Ascending aorta (tissue), 2 donors: ENCODE measurements at regions not wholly inside any gene's neighbourhood (a gene's known extent, or its start where the extent isn't known, plus 50 kb on each side); places are given as distances from the start of the nearest gene placed in this dataset.

Experiments used
- DNase-seq, 2 donors: peaks; one replicate each; pipeline ENCODE4 v3.0.0-alpha.2; 2019; ENCODE audit warnings: low spot score in 2 of 2
- H3K27ac ChIP-seq, 2 donors: fragments of 200-600 bp; sonication (generic); one replicate each; pipeline ENCODE4 v1.5.1; 2016 to 2017; ENCODE audit warnings: mild to moderate bottlenecking in 1 of 2
- H3K27me3 ChIP-seq: fragments of 200-600 bp; sonication (generic); one replicate; pipeline ENCODE4 v1.5.1; 2017
- H3K36me3 ChIP-seq, 2 donors: fragments of 200-600 bp; sonication (generic); one replicate each; pipeline ENCODE4 v1.5.1; 2016
- H3K4me1 ChIP-seq, 2 donors: fragments of 200-600 bp; sonication (generic); one replicate each; pipeline ENCODE4 v1.5.1; 2016 to 2017; ENCODE audit warnings: mild to moderate bottlenecking in 1 of 2
- H3K4me3 ChIP-seq, 2 donors: fragments of 200-600 bp; sonication (generic); one replicate each; pipeline ENCODE4 v1.5.1; 2016 to 2017; ENCODE audit warnings: mild to moderate bottlenecking in 1 of 2
- H3K9me3 ChIP-seq, 2 donors: fragments of 200-600 bp; sonication (generic); one replicate each; pipeline ENCODE4 v1.5.1; 2016
- intact Hi-C: fragments of 100-400 bp; cut with DNase I; formaldehyde crosslinking; loops from one replicate; pipeline ENCODE4 v1.15.1; 2023
- TF ChIP-seq, protein P1 (sequence below), 3 experiments: fragments of 200-600 bp in 2 of 3; fragments of 450-650 bp in 1 of 3; sonication (generic) in 2 of 3; IDR thresholded peaks; one replicate each; pipeline ENCODE4 v1.5.1; 2016 to 2019; ENCODE audit warnings: antibody characterized with exemption in 3 of 3, mild to moderate bottlenecking in 1 of 3, moderate library complexity in 1 of 3

DNA sequence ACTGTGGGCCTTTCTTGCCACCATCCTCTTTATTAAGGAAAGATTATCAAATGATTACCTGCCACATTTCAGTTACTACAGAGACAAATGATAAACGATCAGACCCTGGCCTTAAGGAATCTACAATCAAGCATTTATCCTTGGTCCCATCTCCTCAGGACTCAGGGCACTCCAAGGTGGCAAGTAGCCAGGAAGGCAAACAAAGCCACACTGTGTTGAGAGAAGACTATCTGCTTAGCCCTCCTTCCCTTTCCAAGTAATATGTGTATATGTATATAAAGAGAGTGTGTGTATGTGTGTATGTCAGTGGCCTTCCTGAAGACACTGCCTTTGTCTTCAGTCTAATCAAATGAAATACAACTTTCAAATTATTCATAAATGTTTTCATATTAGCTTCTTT is 490.1 kb upstream of the ATP11B start:
- Histone ChIP-seq H3K4me1 (no peaks in the 10 kb centered on the region), H3K36me3 (no peaks in the 10 kb centered on the region), H3K27me3 (no peaks in the 10 kb centered on the region), H3K4me3 (no peak overlapping the region), H3K27ac (no peak overlapping the region), H3K9me3 (no peaks in the 10 kb centered on the region)
- no peak for DNase-seq
- intact Hi-C loops: no loop called here
- TF ChIP-seq, protein P1, sequence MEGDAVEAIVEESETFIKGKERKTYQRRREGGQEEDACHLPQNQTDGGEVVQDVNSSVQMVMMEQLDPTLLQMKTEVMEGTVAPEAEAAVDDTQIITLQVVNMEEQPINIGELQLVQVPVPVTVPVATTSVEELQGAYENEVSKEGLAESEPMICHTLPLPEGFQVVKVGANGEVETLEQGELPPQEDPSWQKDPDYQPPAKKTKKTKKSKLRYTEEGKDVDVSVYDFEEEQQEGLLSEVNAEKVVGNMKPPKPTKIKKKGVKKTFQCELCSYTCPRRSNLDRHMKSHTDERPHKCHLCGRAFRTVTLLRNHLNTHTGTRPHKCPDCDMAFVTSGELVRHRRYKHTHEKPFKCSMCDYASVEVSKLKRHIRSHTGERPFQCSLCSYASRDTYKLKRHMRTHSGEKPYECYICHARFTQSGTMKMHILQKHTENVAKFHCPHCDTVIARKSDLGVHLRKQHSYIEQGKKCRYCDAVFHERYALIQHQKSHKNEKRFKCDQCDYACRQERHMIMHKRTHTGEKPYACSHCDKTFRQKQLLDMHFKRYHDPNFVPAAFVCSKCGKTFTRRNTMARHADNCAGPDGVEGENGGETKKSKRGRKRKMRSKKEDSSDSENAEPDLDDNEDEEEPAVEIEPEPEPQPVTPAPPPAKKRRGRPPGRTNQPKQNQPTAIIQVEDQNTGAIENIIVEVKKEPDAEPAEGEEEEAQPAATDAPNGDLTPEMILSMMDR (IDR thresholded peaks at IDR 0.05): no peak

DNA sequence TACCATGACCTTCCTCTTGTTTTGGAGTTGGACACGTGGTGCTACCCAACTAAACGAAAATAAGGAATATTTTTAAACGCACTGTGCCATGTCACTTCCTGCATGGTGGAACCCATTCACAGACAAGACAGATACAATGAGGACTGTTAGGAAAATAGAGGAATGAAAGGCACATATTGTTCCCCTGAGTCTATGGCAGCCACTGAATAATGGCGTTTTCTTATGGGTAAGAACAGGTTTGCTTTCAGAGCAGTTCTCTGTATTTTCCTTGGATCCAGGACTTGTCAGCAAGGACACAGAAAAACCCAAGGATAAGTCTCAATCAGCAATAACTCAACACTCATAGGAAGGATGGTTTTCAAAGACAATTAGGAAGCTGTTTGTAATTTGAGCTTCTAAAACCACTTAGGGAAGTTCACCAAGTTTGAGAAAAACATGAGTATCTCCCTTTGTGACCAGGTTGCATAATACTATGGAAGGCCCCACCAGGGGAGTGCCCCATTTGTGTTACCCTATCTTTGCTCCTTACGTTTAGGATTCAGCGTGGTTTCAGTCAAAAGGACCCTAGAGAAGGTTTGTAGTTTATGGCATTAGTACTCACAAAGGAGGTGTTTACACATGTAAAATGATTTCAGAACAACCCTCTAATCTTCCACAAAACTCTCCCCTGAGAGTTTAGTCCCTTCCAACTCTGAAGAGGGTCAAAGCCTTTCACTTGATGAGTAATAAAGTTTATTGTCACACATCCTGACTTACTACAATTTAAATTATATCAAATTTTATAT is 487.2 kb upstream of the ATP11B start:
- TF ChIP-seq, protein P1 (IDR thresholded peaks at IDR 0.05): no peak
- Histone ChIP-seq H3K9me3 (no peaks in the 10 kb centered on the region), H3K36me3 (no peaks in the 10 kb centered on the region), H3K4me3 (no peak overlapping the region), H3K4me1 (no peaks in the 10 kb centered on the region), H3K27me3 (no peaks in the 10 kb centered on the region), H3K27ac (no peak overlapping the region)
- no peak for DNase-seq
- intact Hi-C loops: no loop called here

DNA sequence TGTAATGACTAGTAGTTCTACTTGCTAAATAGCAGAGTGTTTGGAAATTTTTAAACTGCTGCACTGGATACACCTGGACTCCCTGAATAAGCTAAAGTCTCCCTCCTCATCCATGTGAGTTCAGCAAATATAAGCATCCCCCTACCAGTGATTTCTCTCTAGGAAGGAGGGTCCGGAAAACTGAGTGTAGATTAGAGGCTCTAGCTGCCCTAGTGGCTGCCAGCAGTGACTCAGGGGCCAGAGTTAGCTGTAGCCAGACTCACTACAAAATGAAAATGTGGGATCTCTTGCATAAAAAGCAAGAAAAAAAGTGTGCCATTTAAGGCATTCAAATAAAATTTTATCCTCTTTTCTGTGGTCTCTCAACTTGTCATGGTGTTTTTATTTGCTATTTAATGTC is 485.0 kb upstream of the ATP11B start:
- no peak overlapping the region for H3K27ac ChIP-seq
- H3K9me3 ChIP-seq: no peaks in the 10 kb centered on the region
- H3K4me3 ChIP-seq: no peak overlapping the region
- no peaks in the 10 kb centered on the region for H3K27me3 ChIP-seq
- H3K4me1 ChIP-seq: no peaks in the 10 kb centered on the region
- no peak for DNase-seq
- intact Hi-C loops: no loop called here
- TF ChIP-seq, protein P1 (IDR thresholded peaks at IDR 0.05): no peak
- no peaks in the 10 kb centered on the region for H3K36me3 ChIP-seq

DNA sequence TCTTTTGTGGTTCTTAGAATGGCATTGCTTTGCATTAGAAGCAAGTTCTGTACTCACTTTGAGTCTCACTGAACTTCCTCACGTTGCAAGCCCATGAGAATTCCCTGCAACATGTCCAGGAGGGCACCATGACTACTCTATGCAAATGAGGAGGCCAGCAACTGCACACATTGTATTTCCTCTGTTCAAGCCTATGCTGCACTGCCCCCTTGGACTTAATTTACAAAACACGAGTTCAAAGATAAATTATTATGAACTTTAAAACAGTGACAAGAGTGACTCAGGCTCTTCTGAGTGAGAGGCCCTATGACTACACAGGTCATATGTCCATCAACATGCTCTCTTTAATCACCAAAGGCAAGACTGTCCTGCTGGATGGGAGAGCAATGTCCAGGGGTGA is 484.2 kb upstream of the ATP11B start:
- Histone ChIP-seq H3K4me1 (no peaks in the 10 kb centered on the region), H3K27me3 (no peaks in the 10 kb centered on the region)
- TF ChIP-seq, protein P1 (IDR thresholded peaks at IDR 0.05): no peak

DNA sequence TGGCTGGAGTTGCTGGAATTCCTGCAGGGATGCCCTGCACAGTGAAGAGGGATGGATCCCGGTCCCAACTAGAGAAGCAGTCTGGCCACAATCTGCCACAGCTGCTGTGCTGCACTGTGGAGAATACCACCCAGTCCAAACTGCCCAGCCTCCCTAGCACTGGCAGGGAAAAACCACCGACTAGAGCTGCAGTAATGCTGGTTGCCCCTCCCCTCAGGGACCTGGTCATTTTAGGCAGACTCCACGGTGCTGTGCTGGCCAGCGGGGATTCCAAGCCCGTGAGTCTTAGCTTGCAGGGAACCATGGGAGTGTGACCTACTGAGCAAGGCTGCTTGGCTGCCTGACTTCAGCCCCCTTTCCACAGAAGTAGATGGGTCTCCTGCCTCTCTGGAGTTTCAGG is 478.0 kb upstream of the ATP11B start:
- intact Hi-C loops: no loop called here
- Histone ChIP-seq H3K9me3 (no peaks in the 10 kb centered on the region), H3K36me3 (no peaks in the 10 kb centered on the region), H3K4me3 (no peak overlapping the region), H3K4me1 (no peaks in the 10 kb centered on the region), H3K27me3 (no peaks in the 10 kb centered on the region), H3K27ac (no peak overlapping the region)
- TF ChIP-seq, protein P1 (IDR thresholded peaks at IDR 0.05): no peak
- no peak for DNase-seq

More for the DNA sequence above, 484.2 kb upstream of the ATP11B start:
- intact Hi-C loops: no loop called here
- no peak overlapping the region for H3K4me3 ChIP-seq
- H3K36me3 ChIP-seq: no peaks in the 10 kb centered on the region
- no peak for DNase-seq
- H3K9me3 ChIP-seq: no peaks in the 10 kb centered on the region
- H3K27ac ChIP-seq: no peak overlapping the region
